ENCODE measurements at regions not wholly inside any gene's neighbourhood (a gene's known extent, or its start where the extent isn't known, plus 50 kb on each side); places are given as distances from the start of the nearest gene placed in this dataset.

DNA sequence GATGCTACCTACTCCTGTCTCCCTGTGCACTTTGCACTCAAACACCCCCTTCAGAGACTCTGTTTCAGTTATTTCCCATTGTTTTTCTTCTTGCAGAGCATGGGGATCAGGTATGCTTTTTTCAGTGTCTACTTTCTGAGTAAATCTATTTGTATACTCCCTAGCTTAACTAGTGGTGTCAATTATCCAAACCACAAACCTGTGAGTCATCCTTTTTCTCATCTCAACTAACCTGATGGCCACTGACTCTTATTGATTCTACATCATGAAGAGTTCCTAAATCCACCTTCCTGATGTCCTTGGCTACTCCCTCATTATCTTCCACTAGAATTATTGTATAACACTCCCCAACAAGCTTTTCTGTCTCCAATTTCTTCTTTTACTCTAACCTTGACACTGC, 68.0 kb downstream of the DIPK2A start:
- TF ChIP-seq, protein P1, sequence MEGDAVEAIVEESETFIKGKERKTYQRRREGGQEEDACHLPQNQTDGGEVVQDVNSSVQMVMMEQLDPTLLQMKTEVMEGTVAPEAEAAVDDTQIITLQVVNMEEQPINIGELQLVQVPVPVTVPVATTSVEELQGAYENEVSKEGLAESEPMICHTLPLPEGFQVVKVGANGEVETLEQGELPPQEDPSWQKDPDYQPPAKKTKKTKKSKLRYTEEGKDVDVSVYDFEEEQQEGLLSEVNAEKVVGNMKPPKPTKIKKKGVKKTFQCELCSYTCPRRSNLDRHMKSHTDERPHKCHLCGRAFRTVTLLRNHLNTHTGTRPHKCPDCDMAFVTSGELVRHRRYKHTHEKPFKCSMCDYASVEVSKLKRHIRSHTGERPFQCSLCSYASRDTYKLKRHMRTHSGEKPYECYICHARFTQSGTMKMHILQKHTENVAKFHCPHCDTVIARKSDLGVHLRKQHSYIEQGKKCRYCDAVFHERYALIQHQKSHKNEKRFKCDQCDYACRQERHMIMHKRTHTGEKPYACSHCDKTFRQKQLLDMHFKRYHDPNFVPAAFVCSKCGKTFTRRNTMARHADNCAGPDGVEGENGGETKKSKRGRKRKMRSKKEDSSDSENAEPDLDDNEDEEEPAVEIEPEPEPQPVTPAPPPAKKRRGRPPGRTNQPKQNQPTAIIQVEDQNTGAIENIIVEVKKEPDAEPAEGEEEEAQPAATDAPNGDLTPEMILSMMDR (IDR thresholded peaks at IDR 0.05): no peak
- TF ChIP-seq POLR2A (IDR thresholded peaks at IDR 0.05): no peak
- no peak for TF ChIP-seq EP300 (IDR thresholded peaks at IDR 0.05)
- TF ChIP-seq POLR2AphosphoS5 (IDR thresholded peaks at IDR 0.05): no peak
